ENCODE measurements at regions not wholly inside any gene's neighbourhood (a gene's known extent, or its start where the extent isn't known, plus 50 kb on each side); places are given as distances from the start of the nearest gene placed in this dataset.

DNA sequence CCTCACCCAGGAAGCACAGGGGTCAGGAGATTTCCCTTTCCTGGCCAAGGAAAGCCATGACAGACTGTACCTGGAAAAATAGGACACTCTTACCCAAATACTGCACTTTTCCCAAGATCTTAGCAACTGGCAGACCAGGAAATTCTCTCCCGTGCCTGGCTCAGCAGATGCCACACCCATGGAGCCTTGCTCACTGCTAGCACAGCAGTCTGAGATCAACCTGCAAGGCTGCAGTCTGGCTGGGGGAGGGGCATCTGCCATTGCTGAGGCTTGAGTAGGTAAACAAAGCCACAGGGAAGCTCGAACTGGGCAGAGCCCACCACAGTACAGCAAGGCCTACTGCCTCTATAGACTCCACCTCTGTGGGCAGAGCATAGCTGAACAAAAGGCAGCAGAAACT is 567.3 kb upstream of the LMCD1 start:
- TF ChIP-seq, protein P1, sequence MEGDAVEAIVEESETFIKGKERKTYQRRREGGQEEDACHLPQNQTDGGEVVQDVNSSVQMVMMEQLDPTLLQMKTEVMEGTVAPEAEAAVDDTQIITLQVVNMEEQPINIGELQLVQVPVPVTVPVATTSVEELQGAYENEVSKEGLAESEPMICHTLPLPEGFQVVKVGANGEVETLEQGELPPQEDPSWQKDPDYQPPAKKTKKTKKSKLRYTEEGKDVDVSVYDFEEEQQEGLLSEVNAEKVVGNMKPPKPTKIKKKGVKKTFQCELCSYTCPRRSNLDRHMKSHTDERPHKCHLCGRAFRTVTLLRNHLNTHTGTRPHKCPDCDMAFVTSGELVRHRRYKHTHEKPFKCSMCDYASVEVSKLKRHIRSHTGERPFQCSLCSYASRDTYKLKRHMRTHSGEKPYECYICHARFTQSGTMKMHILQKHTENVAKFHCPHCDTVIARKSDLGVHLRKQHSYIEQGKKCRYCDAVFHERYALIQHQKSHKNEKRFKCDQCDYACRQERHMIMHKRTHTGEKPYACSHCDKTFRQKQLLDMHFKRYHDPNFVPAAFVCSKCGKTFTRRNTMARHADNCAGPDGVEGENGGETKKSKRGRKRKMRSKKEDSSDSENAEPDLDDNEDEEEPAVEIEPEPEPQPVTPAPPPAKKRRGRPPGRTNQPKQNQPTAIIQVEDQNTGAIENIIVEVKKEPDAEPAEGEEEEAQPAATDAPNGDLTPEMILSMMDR (IDR thresholded peaks at IDR 0.05) = no peak
- TF ChIP-seq POLR2A (IDR thresholded peaks at IDR 0.05) = no peak

Data from heart left ventricle (tissue), 13 donors.